HG03039 (cell line): ENCODE measurements at regions not wholly inside any gene's neighbourhood (a gene's known extent, or its start where the extent isn't known, plus 50 kb on each side); places are given as distances from the start of the nearest gene placed in this dataset.
"Not testable (repeated sequence)": the region's sequence is repeated elsewhere in the genome, so short reads cannot be mapped to it uniquely, and the experiment has no call there.

Source experiments
- ATAC-seq: cut with Tn5 transposase; IDR thresholded peaks from one replicate; pipeline ENCODE4 v1.9.1; 2021; ENCODE audit warnings: mild to moderate bottlenecking, moderate library complexity; ENCODE audit not compliant: unreplicated experiment

DNA sequence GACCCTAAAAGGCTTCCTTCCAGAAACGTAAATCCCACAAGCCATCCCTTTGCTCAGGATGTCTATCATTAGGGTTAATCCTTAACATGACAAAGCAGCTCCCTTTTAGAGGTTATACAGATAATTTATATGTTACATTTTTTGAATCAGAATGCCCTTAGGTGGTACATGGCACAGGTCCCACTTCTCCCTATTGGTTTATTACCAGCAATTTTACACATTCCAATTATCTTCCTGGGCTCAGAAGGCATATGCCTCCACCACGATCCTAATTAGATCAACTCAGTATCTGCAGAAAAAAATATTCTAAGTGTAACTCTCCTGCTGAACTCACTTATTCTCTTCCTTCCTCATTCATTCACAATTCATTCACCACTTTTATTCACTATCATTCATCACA lies 507.0 kb upstream of the MAP2 start:
- no peak for ATAC-seq

DNA sequence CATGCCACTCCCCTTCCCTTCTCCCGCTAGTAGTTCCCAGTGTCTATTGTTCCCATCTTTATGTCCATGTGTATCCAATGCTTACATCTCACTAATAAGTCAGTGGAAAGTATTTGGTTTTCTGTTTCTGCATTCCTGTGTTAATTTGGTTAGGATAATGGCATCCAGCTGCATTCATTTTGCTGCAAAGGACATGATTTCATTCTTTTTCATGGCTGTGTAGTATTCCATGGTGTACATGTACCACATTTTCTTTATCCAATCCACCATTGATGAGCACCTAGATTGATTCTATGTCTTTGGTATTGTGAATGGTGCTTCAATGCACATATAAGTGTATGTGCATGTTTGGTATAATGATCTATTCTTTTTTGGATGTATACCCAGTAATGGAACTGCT lies 502.5 kb upstream of the MAP2 start:
- ATAC-seq: not testable (repeated sequence)

DNA sequence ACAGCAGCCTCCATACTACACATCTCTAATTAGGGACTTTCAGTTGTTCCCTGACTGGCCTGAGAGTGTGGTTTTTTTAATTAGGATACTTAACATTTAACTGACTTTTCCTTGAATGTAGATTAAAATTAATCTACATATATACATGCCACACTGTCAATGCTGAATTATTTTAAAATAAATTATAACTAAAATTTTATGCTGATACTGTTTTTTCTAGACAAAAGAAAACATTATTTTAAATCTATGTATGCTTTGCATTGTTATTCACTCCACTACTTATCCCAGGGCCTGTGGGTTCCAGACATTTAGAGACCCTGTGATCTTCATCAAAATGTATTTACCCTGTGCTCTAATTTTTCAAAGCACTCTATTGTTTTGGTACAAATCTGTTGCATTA lies 496.0 kb upstream of the MAP2 start:
- no peak for ATAC-seq

DNA sequence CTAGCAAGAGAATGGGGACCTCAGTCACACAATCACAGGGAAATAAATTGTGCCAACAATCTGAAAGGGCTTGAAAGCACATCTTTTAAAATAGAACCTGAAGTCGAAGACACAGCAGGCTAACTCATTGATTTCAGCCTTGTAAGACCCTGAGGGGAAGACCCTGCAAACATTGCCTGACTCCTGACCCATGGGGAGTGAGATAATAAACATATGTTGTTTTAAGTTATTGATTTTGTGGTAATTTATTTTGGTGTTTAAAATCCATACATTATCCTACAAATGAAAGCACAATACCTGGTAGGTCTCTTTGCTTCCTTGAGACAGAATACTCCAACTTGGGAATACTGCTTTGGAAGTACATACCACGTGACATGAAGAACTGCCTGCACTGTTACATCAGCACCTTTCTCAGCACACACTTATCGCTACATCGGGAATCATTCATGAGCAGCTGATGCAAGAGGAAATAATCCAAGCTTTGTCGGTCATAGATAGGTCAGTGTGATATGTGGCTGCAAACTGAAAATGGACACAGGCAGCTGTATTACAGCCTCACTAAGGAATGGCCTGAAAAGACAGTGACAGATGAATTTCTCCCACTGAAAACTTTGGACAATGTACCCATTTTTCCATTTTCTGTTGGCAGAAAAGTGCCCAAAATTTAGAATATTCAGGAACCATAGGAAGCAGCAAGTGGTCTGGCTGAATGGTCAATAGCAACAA lies 494.5 kb upstream of the MAP2 start:
- ATAC-seq: no peak

DNA sequence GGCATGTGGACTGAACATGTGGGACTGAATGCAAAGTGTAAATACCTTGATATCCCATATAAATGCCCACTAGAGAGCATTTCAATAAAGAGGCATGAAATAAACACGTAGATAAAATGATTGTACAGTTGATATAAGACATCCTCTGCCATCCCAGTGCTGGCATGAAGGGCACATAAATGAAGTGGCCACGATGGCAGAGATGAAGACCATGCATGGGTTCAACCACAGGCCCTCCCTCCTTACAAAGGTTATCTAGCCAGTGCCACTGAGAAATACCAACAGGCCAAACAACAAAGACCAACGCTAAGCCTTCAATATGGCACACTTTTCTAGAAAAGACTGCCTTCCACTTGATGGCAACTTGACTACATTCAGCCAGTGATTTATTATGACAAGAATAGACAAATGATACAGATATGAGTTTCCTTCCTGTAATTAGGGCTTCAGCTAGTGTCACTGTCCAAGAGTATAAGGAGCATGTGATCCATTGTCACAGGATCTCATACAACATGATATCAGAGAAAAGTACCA lies 493.9 kb upstream of the MAP2 start:
- no peak for ATAC-seq

DNA sequence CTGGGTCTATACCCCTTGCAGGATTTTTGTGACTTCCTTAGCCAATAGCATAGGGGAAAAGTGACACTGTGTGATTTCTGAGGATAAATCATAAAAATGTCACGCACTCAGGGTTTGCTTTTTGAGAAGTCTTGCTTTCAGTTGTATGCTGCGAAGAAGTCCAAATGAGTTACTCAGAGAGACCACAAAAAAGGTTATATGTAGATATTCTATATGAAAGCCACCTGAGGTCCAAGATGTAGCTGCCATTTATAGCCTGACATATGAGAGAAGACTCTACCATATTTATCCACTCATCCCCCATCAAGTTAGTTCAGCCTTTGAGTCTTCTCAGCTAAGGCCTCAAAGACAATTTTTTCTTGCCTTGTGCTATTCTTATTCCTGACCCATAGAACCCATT lies 488.3 kb upstream of the MAP2 start:
- no peak for ATAC-seq

DNA sequence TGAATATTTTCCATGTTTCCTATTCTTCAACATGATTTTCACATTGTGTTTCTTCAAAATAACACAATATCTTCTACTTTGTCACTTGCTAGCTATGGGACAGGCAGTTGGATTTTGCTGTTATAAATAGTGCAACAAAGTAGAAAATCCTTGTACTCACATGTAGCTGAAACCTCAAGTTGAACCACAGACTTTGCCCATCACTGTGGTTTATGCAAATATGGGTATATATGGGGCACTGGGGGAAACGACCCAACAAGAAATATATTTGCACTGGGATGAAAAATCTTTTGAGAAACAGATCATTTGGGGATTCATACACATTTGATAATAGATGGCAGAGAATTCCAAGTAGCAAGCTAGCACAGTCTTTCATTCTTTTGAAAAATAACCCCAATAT lies 486.3 kb upstream of the MAP2 start:
- ATAC-seq: no peak

DNA sequence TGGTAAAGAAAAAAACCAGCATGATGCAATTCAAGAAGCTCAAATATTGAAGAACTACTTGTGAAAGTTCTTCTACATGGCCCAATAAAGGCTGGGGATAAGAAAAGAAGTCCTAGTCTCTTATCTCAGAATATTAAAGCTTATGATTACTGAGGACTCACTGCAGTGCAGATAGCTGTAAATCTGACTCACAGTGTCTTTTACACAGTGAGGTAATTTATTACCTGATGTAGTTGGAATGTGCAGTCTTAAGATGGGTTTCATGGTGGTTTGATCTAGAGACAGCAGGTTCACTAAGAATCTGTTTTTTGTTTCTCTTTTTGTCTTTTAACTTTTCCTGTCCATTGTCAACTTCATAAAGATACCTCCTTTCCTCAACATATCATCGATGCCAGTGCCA lies 484.0 kb upstream of the MAP2 start:
- no peak for ATAC-seq

DNA sequence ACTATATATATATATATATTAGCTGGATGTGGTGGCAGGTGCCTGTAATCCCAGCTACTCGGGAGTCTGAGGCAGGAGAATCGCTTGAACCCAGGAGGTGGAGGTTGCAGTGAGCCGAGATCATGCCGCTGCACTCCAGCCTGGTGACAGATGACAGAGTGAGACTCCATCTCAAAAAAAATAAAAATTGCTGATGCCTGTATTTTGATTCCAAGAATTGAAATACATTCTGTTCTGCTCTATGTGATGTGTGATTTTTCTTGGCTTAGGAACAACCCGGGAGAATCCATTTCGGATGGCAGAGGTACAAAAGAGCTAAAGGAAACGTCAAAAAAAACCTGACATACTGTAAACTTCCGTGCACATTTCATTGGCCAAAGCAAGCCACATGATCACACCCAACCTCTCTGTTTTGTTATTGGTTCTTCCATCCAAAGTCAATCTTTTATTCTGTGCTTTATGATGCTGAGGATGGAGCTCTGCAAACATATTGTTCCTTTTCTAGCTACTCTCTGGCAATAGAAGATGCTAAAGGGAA lies 478.1 kb upstream of the MAP2 start:
- no peak for ATAC-seq

DNA sequence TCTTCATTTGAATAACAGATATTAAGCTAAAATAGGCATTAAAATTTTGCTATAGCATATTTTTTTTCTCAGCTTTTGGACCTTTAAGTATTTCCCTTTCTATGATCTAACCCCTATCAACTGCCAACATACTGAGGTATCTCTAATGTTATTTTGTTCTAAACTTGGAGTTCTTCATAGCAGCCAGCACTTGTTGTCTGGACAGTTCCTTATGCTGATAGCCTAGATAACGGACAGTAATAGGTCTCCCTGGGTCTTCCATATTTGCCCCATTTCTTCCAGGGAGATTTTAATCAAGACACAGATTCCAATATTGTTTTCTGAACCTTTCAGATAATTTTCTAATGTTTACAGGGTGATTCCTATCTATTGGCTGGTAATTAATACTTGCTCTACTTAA lies 475.8 kb upstream of the MAP2 start:
- no peak for ATAC-seq

DNA sequence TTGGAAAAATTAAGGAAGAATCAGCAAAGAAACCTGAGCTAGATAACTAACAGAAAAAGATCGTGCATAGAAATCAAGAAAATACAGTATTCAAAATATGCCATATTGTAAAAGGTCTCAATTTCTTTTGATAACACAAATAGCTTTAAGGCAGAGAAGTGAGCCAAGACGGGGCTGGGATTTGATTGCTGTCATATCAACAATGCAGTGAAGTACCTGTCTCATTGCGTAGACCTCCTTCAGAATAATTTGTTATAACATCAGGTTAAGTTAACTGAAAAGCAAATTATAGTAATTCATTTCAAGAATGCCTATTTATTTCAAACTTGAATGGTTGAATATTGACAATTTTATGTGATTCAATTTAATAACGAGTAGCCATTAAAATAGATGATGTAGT lies 453.8 kb upstream of the MAP2 start:
- no peak for ATAC-seq

DNA sequence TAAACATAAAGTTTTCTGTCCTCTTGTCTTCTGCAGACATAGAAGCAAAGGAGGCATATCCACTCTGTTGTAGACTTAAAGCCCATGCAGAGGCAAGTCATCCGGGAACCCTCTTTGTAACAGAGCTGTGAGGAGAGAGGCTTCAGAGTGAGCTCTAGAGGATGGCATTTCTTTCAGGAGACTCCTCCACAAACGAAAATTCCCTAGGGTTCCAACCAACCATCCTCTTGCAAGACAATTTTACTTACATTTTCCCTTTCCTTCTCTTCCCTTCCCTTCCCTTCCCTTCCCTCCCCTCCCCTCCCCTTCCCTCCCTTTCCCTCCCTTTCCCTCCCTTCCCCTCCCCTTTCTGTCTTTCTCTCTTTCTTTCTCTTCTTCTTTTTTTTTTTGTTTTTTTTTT lies 446.3 kb upstream of the MAP2 start:
- no peak for ATAC-seq

DNA sequence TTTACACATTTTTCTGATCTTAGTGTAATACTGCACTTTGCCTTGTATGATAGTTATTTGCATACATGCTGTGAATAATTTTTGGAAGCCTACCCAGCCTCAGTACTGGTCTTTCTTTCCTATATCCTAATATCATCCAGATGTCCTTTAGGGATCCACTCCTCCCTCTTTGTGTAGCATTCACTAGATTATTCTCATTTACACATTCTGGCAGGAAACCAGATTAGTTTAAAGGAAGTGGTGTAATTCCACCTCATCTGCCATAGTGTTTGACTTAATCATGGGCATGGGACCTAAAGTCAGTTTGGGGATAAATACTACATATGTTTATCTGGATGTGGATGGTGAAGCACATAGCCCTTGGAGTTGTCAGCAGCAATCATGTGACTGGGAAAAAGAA lies 444.9 kb upstream of the MAP2 start:
- ATAC-seq: no peak

DNA sequence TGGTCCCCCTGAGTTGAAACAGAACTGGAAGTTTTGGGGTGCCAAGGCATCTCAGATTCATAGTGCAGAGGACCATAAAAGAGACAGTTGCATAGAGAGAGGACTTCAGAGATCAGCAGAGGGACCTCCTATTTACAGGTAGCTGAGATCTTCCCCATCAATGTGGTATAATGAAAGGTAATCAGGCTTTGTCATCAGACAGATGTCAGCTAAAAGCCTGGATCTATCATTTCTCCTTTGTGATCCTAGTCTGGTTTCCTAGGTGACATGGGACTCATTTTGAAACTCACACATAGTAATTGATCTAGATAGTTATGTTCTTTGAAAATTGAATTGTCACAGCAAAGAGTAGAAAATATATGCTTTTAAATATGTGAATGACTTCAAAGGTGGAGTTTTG lies 443.5 kb upstream of the MAP2 start:
- ATAC-seq: no peak

DNA sequence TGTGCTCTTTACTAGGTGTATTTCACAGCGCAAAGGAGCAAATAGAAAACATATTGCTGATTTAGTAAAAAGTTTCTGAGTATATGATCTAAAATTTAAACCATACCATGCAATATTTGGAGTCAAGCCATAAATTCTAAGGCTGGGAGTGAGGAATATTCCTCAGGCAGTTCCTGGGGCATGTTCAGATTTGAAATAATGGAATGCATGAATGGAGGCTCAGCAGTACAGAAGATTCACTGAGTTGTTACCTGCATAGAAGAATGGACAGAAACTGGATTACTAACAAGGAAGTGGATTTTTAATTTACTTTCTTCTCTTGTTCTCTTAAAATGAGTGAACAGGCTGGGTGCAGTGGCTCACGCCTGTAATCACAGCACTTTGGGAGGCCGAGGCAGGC lies 441.0 kb upstream of the MAP2 start:
- no peak for ATAC-seq

DNA sequence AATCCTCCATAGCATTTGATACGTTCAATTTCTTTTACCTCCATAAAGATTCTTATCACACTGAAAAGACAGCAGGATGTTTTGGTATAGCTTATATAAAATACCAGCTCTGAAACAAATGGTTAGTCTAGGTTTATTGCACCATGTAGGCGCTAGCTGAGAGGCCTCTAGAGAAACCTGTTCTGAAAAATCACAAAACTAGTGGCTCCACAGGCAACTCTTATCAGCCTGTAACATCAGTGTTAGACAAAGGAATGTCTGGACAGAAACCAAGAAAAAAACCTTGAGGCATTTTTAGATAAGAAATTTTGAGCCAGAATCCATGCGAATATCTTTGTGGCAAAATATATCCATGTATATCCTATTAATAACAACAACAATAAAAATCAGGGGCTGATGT lies 440.4 kb upstream of the MAP2 start:
- ATAC-seq: no peak

DNA sequence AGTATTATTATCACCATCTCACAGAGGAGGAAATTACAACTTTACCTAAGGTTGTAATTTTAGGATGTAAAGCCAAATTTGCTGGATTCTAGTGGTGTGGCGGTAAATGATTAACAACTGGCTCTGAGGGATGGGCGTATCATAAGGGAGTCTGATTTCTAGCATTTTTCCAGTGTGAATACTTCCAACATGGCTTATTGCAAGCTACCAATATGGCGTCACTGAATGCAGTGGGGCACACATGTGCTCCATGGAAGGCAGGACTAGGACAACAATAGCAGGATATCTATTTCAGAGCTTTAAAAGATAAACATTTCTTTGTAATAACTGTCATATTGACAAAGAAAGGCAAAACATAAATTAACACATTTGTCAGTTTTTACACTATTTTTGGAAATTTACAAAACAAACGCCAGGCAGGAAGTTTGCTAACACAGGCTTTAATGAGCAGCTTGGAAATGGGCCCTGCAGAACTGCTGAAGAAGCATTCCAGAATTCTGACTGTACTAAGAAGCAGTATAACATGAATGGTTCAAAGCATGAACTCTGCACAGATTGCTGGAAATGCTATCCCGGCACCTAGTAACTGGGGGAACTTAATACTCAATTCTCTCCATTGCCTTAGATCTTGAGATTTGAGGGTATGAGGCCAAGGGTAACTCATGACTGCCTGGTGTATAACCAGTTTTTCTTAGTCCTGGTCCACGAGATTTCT lies 439.3 kb upstream of the MAP2 start:
- ATAC-seq: no peak

DNA sequence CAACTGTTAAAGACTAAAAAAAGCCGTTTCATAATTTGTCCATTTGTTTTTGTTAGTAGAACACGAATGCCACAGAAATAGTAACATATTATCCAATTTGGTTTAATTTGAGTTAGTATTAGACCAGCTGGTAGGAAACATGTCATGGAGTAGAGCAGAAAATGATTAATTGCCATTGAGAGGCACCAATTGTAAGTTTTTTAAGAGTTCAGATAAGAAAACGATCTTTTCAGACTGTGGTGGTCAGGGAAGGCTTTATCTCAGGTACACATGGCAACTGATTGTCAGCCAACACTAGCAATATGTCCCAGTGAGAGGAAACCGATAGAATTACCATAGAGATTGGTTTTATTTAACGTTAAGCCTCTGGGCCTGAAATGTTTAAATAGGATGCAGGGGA lies 438.2 kb upstream of the MAP2 start:
- no peak for ATAC-seq

DNA sequence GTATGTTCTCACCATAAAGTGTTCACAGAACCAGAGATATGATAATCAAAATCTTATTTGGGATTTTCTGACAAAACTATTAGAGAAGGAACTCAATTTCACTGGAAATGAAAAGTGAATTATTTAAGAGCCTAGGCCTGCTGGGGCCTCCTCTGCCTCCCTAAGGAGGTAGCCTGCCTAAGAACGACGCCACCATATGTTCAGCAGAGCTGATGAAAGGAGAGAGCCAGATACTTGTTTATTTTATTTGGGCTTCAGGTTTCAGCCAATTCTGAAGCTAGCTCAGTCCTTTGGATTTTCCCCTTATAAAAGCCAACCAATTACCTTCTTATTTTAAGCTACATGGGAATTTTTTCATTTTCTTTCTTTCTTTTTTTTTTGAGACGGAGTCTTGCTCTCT lies 433.1 kb upstream of the MAP2 start:
- no peak for ATAC-seq

DNA sequence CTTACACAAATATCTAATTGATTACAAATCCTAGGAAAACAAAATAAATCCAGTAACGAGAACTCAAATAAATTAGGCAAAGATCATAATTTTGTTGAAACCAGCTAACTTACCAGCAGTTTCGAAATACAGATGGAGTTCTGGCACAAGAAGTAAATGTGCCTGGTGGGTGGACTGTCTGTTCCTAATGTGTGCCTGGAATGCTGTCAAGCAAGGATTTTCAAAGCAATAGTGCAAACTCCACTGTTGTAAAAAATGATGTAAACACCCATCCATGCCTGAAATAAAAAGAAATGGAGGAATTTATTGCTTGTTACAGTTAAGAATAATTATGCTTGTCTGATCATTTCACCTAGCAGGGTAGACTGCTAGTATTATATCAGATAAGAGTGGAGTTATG lies 423.9 kb upstream of the MAP2 start:
- no peak for ATAC-seq

DNA sequence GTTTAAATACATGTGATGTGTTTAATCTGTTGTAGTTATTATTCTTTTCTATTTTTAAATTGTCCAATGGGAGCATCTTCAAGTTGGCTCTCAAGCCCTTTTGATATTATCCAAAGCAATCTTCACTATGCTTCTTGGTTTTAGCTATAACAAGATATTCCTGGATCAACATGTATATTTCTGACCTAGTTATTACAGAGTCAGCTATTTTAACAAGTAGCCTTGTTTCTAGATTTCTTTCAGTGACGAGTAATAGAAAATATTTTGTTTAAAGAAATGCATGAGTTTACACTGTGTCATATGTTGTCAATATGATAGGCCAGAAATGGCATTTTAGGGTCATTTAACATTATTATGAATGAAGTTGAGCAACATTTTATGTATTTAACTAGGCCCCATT lies 421.8 kb upstream of the MAP2 start:
- ATAC-seq: no peak

DNA sequence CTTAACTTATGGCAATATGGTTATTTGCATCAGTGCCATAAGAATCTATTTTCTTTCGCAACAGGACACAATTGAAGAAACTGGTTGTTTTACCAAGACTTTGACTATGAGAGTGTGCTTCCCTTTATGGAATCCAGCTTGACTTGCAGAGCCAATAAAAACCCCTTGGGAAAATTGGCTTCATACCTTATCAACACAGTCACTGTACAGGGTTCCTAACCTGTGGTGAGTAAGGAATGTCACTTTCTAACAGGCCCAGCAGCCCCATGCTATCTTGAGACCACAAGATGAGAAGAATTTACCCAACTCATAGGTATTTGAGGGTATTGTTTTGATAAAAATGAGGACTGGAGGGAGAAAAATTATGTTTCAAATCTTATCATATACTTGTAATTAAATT lies 418.5 kb upstream of the MAP2 start:
- ATAC-seq: no peak
